Astrocyte (in vitro differentiated cells and primary cell): ENCODE measurements at regions not wholly inside any gene's neighbourhood (a gene's known extent, or its start where the extent isn't known, plus 50 kb on each side); places are given as distances from the start of the nearest gene placed in this dataset.

Experiments
- EZH2 ChIP-seq: IDR thresholded peaks from 2 replicates; pipeline ENCODE4 v1.6.1; 2012; ENCODE audit warnings: mild to moderate bottlenecking, low read length, inconsistent platforms; ENCODE audit not compliant: insufficient read depth
- TF ChIP-seq, protein P1 (sequence below): IDR thresholded peaks from 2 replicates; pipeline ENCODE4 v1.5.1; 2011; ENCODE audit warnings: low read depth, mild to moderate bottlenecking, inconsistent platforms, low read length, moderate library complexity; ENCODE audit not compliant: insufficient read depth

DNA sequence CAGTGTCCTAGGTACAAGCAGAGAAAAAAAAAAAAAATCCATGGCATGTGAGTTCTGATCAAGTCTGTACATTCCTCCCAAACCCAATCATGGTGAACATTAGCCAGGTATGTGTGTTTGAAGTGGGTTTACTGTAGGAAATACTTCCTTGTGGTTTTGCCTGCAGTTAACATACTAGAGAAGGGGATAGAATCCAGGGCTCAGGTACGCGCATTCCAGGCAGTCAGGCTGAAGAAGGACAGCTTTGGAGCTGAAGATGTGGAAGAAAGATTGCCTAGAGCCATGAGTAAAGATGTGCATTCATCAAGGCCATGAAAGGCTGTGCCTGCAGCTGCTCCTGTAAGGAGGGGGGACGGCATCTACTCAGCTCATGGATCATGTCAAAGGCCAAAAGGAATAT, 88.2 kb upstream of the NTF3 start:
- no peak for TF ChIP-seq EZH2
- TF ChIP-seq, protein P1, sequence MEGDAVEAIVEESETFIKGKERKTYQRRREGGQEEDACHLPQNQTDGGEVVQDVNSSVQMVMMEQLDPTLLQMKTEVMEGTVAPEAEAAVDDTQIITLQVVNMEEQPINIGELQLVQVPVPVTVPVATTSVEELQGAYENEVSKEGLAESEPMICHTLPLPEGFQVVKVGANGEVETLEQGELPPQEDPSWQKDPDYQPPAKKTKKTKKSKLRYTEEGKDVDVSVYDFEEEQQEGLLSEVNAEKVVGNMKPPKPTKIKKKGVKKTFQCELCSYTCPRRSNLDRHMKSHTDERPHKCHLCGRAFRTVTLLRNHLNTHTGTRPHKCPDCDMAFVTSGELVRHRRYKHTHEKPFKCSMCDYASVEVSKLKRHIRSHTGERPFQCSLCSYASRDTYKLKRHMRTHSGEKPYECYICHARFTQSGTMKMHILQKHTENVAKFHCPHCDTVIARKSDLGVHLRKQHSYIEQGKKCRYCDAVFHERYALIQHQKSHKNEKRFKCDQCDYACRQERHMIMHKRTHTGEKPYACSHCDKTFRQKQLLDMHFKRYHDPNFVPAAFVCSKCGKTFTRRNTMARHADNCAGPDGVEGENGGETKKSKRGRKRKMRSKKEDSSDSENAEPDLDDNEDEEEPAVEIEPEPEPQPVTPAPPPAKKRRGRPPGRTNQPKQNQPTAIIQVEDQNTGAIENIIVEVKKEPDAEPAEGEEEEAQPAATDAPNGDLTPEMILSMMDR = no peak
